ENCODE measurements at regions not wholly inside any gene's neighbourhood (a gene's known extent, or its start where the extent isn't known, plus 50 kb on each side); places are given as distances from the start of the nearest gene placed in this dataset.

GRCh38 chr21:35853321-35854239 lies 206.7 kb downstream of the SETD4 start:
- in situ Hi-C loops (cut with MboI; ENCODE audit: low sequenced_read_pairs), result no loop called here

- in situ Hi-C loops (cut with MboI; ENCODE audit: low sequenced_read_pairs), result no loop called here
These were observed 207.5 kb downstream of the SETD4 start for GRCh38 chr21:35852820-35853219.

- in situ Hi-C loops (cut with MboI; ENCODE audit: low sequenced_read_pairs), result no loop called here
These were observed 209.7 kb downstream of the SETD4 start for GRCh38 chr21:35850542-35851103.

- in situ Hi-C loops (cut with MboI; ENCODE audit: low sequenced_read_pairs), result no loop called here
These were observed 210.3 kb downstream of the SETD4 start for GRCh38 chr21:35850029-35850428.

- in situ Hi-C loops (cut with MboI; ENCODE audit: low sequenced_read_pairs), result loop anchor here (25.0 kb wide), 1 partner anchor 1112 kb away; no protein-coding TSS in a partner anchor
These were observed 211.2 kb downstream of the SETD4 start for GRCh38 chr21:35849144-35849543.

GRCh38 chr21:35843911-35844667 lies 216.2 kb downstream of the SETD4 start:
- in situ Hi-C loops (cut with MboI; ENCODE audit: low sequenced_read_pairs), result loop anchor here (25.0 kb wide), 1 partner anchor 1107 kb away; no protein-coding TSS in a partner anchor

- in situ Hi-C loops (cut with MboI; ENCODE audit: low sequenced_read_pairs), result loop anchor here (25.0 kb wide), 1 partner anchor 1104 kb away; no protein-coding TSS in a partner anchor
These were observed 219.4 kb downstream of the SETD4 start for GRCh38 chr21:35840949-35841348.

- in situ Hi-C loops (cut with MboI; ENCODE audit: low sequenced_read_pairs), result loop anchor here (25.0 kb wide), 1 partner anchor 1103 kb away; no protein-coding TSS in a partner anchor
These were observed 220.0 kb downstream of the SETD4 start for GRCh38 chr21:35840197-35840799.

- in situ Hi-C loops (cut with MboI; ENCODE audit: low sequenced_read_pairs), result loop anchor here (25.0 kb wide), 1 partner anchor 1102 kb away; no protein-coding TSS in a partner anchor
These were observed 221.2 kb downstream of the SETD4 start for GRCh38 chr21:35838987-35839763.

- in situ Hi-C loops (cut with MboI; ENCODE audit: low sequenced_read_pairs), result loop anchor here (25.0 kb wide), 1 partner anchor 1101 kb away; no protein-coding TSS in a partner anchor
These were observed 222.0 kb downstream of the SETD4 start for GRCh38 chr21:35838350-35838749.

- in situ Hi-C loops (cut with MboI; ENCODE audit: low sequenced_read_pairs), result loop anchor here (25.0 kb wide), 1 partner anchor 1097 kb away; no protein-coding TSS in a partner anchor
These were observed 226.3 kb downstream of the SETD4 start for GRCh38 chr21:35833991-35834390.

GRCh38 chr21:35833388-35833787 lies 226.9 kb downstream of the SETD4 start:
- in situ Hi-C loops (cut with MboI; ENCODE audit: low sequenced_read_pairs), result loop anchor here (25.0 kb wide), 1 partner anchor 1096 kb away; no protein-coding TSS in a partner anchor

GRCh38 chr21:35831230-35831629 lies 229.1 kb downstream of the SETD4 start:
- in situ Hi-C loops (cut with MboI; ENCODE audit: low sequenced_read_pairs), result loop anchor here (25.0 kb wide), 1 partner anchor 1094 kb away; no protein-coding TSS in a partner anchor

GRCh38 chr21:35829067-35829466 lies 231.3 kb downstream of the SETD4 start:
- in situ Hi-C loops (cut with MboI; ENCODE audit: low sequenced_read_pairs), result loop anchor here (25.0 kb wide), 1 partner anchor 1092 kb away; no protein-coding TSS in a partner anchor

- in situ Hi-C loops (cut with MboI; ENCODE audit: low sequenced_read_pairs), result loop anchor here (25.0 kb wide), 1 partner anchor 1091 kb away; no protein-coding TSS in a partner anchor
These were observed 232.2 kb downstream of the SETD4 start for GRCh38 chr21:35828161-35828560.

- in situ Hi-C loops (cut with MboI; ENCODE audit: low sequenced_read_pairs), result loop anchor here (25.0 kb wide), 1 partner anchor 1090 kb away; no protein-coding TSS in a partner anchor
These were observed 233.3 kb downstream of the SETD4 start for GRCh38 chr21:35827004-35827403.

GRCh38 chr21:35825370-35826353 lies 234.7 kb downstream of the SETD4 start:
- in situ Hi-C loops (cut with MboI; ENCODE audit: low sequenced_read_pairs), result loop anchor here (25.0 kb wide), 1 partner anchor 1088 kb away; no protein-coding TSS in a partner anchor

- in situ Hi-C loops (cut with MboI; ENCODE audit: low sequenced_read_pairs), result no loop called here
These were observed 236.2 kb downstream of the SETD4 start for GRCh38 chr21:35824136-35824535.
